GM06990 (cell line): ENCODE measurements at regions not wholly inside any gene's neighbourhood (a gene's known extent, or its start where the extent isn't known, plus 50 kb on each side); places are given as distances from the start of the nearest gene placed in this dataset.

Experiments used
- DNase-seq: peaks from one replicate; pipeline ENCODE4 v3.0.0-alpha.2; 2011; ENCODE audit not compliant: insufficient read length; ENCODE audit errors: extremely low read depth
- H3K27me3 ChIP-seq: replicated peaks from 2 replicates; pipeline ENCODE4 v1.6.0; 2011; ENCODE audit warnings: low read length; ENCODE audit not compliant: control insufficient read depth, insufficient read depth
- H3K36me3 ChIP-seq: 2 replicates; pipeline ENCODE4 v1.5.1; 2011; ENCODE audit warnings: low read length; ENCODE audit not compliant: control insufficient read depth, insufficient read depth
- H3K4me3 ChIP-seq: replicated peaks from 2 replicates; pipeline ENCODE4 v1.5.1; 2011; ENCODE audit warnings: low read depth, mild to moderate bottlenecking, control low read depth, low read length
- CTCF ChIP-seq: IDR thresholded peaks from 2 replicates; pipeline ENCODE4 v1.5.1; 2011; ENCODE audit warnings: low read length, control low read depth, mild to moderate bottlenecking, inconsistent platforms; ENCODE audit not compliant: insufficient read depth, poor library complexity, severe bottlenecking

- no peaks in the 10 kb centered on the region for H3K27me3 ChIP-seq
- H3K36me3 ChIP-seq: no peaks in the 10 kb centered on the region
- H3K4me3 ChIP-seq: no peak overlapping the region
- DNase-seq: no peak
- no peak for TF ChIP-seq CTCF
These were observed 370.1 kb downstream of the FBXO15 start for GRCh38 chr18:73777356-73778031.

- TF ChIP-seq CTCF: no peak
- DNase-seq: no peak
- no peak overlapping the region for H3K4me3 ChIP-seq
- no peaks in the 10 kb centered on the region for H3K27me3 ChIP-seq
- no peaks in the 10 kb centered on the region for H3K36me3 ChIP-seq
These were observed 372.7 kb downstream of the FBXO15 start for GRCh38 chr18:73774811-73775509.

GRCh38 chr18:73768043-73768442, 379.6 kb downstream of the FBXO15 start:
- Histone ChIP-seq H3K4me3 (no peak overlapping the region), H3K36me3 (no peaks in the 10 kb centered on the region), H3K27me3 (no peaks in the 10 kb centered on the region; the same call in 1 of the 2 replicates)
- no peak for DNase-seq
- no peak for TF ChIP-seq CTCF

GRCh38 chr18:73766910-73767515, 380.6 kb downstream of the FBXO15 start:
- DNase-seq: no peak
- TF ChIP-seq CTCF: no peak
- Histone ChIP-seq H3K4me3 (no peak overlapping the region), H3K27me3 (no peaks in the 10 kb centered on the region; the same call in 1 of the 2 replicates), H3K36me3 (no peaks in the 10 kb centered on the region)

- DNase-seq: no peak
- Histone ChIP-seq H3K4me3 (no peak overlapping the region), H3K27me3 (no peaks in the 10 kb centered on the region), H3K36me3 (no peaks in the 10 kb centered on the region)
- TF ChIP-seq CTCF: no peak
These were observed 389.2 kb downstream of the FBXO15 start for GRCh38 chr18:73758446-73758845.
